Peyer's patch (tissue), 4 donors: ENCODE measurements at regions not wholly inside any gene's neighbourhood (a gene's known extent, or its start where the extent isn't known, plus 50 kb on each side); places are given as distances from the start of the nearest gene placed in this dataset.

ENCODE experiments used
- CTCF ChIP-seq, 6 experiments: fragments of 450-650 bp in 4 of 6; fragments of 200-600 bp in 2 of 6; sonication (generic) in 1 of 6; IDR thresholded peaks; one replicate each; pipeline ENCODE4 v1.5.1; 2017 to 2019; ENCODE audit warnings: antibody characterized with exemption in 6 of 6, mild to moderate bottlenecking in 3 of 6, moderate library complexity in 1 of 6
- POLR2A ChIP-seq, 2 donors: fragments of 450-650 bp; IDR thresholded peaks; one replicate each; pipeline ENCODE4 v1.5.1; 2017; ENCODE audit warnings: antibody characterized with exemption in 2 of 2, mild to moderate bottlenecking in 2 of 2, moderate library complexity in 2 of 2

DNA sequence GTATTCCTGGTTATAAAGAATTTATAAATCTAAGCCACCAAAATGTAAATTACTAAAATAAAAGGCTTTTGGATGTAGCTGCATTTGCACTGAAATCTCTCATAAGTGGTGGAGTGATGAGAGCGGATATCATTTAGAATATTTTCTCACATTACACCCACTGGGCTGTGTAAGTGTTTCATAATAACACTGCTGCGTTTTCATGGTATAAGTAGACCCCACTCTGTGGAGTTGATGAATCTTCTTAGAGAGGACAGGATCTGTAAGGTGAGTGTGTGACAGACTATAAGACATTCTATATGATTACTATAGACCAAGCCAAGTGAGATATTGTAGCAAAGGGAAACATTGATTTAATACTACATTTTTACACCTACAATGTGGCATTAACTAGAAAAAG lies 1024.1 kb upstream of the LRRN3 start:
- TF ChIP-seq CTCF (IDR thresholded peaks at IDR 0.05): no peak
- no peak for TF ChIP-seq POLR2A (IDR thresholded peaks at IDR 0.05)
